ENCODE measurements at regions not wholly inside any gene's neighbourhood (a gene's known extent, or its start where the extent isn't known, plus 50 kb on each side); places are given as distances from the start of the nearest gene placed in this dataset.
"Not testable (repeated sequence)": the region's sequence is repeated elsewhere in the genome, so short reads cannot be mapped to it uniquely, and the experiment has no call there.

DNA sequence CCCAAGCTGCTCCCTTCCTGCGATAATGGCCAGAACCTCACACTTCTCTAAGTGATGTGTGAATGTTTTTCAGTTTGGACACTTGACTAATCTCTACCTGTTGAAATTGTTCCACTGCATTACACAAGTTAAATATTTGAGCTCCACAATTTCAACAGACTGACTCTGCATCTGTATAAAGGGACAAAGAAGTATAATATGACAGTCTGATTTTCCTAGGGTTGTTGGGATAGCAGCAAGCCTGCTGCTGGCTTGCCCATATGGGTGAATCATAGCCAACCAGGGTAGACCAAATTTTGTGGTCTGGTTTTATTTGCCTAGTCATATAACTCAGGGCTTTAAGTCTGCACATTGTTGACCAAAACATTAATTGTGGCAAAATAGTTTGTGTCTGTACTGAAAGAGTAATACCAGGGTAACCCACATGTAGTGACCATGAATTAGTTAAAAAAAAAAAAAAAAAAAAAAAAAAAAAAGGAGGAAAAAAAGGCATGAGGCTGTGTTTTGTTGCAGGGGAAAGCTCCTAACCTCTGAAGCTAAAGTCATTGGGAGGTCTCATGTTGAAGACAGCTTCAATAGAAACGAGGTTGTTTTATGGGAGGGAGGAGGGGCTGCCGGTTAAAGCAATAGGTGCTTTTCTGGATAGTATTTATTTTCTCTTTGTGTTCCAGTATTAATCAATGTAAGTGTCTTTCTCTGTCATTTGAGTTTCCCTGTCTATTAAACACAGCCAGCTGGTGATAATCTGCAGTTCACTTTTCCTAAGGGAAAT lies 534.2 kb downstream of the RAB28 start:
- intact Hi-C loops (cut with micrococcal nuclease) = no loop called here

DNA sequence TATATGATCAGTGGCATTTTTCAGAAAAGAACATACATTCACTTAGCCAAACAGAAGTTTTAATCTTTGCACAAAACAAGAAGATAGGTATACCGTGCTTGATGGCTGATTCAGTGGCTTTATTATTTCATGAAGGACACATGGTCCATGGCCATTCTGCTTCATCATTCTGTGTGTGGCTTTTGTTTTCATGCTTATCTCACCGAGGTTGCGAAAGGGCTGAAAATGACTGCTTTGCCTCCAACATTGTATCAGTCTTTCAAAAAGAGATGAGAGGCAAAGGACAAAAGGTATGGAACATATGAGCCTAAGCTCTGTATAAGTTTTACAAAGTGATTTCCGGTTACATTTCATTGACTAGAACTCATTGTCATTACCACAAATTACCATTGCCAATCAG lies 541.1 kb downstream of the RAB28 start:
- intact Hi-C loops (cut with micrococcal nuclease) = no loop called here

DNA sequence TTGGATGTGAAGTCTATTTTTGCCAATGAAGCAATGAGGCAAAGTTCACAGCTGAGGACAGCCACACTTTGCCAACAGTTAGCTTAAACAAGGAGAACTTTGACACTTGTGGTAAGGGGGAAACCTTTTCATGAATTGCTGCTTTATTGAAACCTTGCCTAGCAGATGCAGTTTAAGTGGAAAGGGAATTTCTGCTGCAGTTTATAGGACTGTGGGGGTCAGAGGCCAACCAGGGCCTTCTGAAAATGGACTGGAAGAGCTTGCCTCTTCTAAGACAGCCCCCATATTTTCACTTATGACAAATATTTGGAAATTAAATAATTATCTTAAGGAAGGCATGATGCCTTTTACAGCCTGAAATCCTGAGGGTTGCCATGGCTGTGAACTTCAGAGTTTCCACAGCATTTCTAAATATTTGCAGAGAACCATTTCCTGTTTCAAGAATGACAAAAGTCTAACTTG lies 550.3 kb downstream of the RAB28 start:
- intact Hi-C loops (cut with micrococcal nuclease) = no loop called here

DNA sequence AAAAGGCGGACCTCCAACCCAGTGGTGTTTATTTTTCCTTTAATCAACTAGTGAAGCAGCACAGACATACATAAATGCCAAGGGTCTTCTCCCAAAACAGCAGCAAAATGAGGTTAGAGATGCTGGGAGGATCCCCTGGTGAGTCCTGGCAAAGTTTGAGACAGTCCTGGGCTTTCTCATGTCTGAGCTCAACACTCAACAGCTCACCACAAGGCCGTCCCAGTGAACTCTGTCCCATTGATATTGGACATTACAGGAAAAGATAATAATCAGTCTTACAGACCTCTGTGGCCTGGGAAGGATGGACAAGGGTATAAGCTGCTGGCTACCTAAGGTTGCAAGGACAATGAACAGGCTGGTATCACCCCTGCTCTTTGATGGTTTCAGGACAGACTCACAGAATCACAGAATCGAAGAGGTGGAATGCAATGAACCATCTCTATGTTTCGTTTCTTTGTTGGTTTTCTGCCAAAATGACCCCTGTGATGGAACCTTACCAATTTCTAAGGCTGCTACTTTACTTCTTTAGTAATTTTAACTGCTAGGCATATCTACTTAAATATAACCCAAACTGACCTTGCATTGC lies 551.8 kb downstream of the RAB28 start:
- intact Hi-C loops (cut with micrococcal nuclease) = no loop called here

DNA sequence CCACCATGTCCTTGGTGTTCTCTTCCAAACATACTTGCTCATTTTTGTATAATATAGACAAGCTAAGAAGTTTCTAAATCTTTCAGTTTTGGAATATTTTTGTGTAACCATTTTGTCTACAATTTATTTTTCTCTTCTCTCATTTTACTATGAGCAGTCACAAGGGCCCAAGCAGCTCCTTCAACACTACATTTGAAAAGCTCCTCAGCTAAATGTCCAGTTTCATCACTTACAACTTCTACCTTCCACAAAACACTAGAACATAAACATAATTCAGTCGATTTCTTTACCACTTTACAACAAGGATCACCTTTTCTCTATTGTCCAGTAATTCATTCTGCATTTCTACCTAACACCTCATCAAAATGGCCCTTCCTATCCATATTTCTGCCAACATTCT lies 554.4 kb downstream of the RAB28 start:
- intact Hi-C loops (cut with micrococcal nuclease) = no loop called here

DNA sequence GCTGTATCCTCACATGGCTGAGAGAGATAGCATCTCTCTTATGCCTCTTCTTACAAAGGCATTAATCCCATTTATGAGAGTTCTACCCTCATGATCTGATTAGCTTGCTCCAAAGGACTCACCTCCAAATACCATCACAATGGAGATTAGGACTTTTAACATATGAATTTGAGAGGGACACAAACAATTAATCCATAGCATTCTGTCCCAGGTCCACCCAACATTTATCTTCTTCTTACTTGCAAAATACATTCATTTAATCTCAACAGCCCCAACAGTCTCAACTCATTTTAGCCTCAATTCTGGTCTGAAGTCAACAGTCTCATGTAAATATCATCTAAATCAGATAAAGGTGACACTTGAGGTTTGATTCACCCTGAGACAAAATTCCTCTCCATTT lies 555.4 kb downstream of the RAB28 start:
- intact Hi-C loops (cut with micrococcal nuclease) = no loop called here

DNA sequence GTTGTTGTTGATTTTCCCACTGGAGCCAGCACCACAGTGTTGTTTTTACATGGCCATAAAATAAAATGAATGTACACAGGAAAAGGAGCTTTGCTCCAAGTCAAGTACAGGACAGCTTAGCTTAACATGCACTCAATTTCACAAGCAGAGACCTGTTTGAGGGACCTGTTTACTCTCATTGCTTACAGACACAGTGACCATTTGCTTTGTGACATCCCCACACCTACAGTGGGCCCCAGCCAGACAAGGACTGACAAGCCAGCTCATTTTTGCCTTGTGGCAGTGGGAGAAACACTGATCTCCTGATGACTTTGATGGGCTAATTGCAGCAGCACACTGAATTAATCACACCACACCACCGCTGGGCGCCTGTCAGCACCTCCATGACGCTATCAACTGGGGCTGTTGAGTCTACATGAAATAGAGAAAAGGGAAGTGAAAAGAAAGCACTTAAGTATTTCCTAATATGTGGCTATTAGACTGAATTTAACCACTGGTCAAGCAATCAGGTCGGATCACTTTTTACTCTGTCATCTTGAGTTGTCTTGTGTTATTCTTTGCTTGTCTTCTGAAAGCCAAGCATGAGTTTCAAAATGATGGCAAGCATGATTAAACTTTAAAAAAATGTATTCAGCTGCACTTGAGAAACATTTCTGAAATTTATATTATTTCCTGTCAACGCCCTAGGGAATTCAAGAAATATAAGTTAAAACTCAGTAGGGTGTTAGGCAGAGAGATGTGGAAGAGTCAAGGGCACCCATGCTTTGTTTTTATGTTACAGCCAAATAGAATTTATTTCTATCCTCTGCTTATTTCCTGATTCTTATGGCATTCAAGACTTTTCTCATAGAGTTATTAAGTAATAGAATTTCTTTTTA lies 557.7 kb downstream of the RAB28 start:
- intact Hi-C loops (cut with micrococcal nuclease) = no loop called here

DNA sequence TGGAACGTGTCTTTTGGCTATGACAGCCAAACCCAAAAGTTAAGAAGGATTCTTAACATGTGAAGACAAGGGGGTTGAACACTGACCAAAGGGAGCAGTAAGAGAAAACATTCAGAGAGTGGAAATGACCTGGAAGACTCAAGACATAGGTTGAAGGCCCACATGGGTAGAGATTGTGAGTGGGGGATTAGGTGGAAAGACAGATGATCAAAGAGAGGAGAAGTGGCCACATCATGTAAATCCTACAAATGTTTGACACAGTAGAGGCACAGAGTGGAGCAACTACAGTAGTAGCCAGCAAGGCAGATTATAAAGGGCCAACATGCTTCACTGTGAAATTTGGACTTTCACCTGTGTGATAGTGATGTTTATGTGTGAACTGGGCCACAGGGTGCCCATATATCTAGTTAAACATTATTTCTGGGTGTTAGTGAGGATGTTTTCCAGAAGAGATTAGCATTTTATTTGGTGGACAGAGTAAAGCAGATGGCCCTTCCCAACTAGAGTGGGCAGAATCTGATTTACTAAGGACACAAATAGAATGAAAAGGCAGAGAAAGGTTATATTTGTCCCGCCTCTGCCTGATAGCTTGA lies 559.3 kb downstream of the RAB28 start:
- intact Hi-C loops (cut with micrococcal nuclease) = no loop called here

DNA sequence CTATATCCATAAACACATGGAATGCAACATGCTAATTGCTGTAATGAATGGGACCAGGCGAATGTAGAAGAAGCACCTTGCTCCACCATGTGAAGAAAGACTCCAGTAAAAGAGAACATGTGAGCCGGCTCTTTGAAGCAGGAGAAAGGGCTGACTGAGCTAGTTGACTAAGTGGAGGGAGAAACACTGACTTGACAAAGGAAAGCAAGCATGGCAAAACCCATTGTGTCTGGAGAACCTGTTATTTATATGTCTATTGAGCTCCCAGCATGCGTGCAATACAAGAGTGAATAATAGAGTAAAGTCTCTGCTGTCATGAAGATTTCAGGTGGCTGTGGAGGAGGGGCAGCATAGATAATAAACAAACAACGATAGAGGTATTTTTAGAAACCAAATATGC lies 559.9 kb downstream of the RAB28 start:
- intact Hi-C loops (cut with micrococcal nuclease) = no loop called here

DNA sequence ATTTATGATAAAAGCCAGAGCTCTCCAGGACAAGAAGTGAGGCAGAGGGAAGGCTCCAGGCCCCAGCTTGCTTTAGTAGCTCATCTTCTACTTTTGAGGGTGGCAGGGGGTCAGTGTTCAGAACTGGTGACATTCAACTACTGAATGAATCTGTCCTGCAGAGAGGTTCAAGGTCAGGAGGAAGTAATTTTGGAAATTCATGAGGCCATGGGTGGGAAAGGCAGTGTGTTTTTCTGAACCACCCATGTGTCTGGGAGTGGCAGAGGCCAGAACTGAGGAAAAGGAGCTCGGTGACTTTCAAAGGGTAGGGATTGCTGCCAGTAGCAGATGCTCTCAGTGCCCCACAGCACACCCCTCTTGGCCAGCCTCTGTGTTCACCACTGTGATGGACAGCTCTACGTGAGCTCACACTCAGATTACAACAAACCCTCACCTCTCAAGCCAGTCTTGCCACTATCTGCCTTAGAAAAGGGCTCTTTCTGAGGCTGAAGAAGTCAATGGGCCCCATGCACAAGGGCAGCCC lies 571.2 kb downstream of the RAB28 start:
- intact Hi-C loops (cut with micrococcal nuclease) = no loop called here

DNA sequence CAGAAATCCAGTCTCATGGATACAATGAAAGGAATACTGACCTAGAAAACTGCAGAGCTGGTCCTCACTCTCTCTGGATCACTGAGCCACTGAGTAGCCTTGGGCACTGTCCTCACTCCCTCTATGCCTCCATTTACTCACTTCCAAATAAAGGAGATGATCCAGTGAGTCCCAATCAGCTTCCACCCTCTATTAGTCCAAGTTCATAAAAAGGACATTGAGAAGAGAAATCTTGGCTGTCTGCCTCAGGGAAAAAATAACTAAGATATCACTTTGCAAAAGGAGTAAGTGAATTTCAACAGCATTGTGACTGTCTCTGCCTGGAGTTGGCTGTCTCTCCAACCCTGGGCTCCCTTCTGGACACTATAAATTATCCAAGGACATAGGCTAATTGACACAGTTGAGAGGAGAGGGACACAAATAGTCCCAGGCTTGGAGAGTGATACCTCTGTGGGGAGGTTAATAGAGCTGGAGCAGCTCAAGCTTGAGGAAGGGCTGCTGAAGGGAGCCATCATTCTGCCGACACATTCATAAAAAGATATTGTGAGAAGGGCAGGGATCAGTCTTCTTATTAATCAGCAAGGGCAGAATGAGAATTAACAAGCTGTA lies 572.3 kb downstream of the RAB28 start:
- intact Hi-C loops (cut with micrococcal nuclease) = no loop called here

DNA sequence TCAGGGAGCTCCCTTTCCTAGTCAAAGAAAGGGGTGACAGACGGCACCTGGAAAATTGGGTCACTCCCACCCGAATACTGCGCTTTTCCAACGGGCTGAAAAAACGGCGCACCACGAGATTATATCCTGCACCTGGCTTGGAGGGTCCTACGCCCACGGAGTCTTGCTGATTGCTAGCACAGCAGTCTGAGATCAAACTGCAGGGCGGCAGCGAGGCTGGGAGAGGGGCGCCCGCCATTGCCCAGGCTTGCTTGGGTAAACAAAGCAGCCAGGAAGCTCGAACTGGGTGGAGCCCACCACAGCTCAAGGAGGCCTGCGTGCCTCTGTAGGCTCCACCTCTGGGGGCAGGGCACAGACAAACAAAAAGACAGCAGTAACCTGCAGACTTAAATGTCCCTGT lies 580.5 kb downstream of the RAB28 start:
- intact Hi-C loops (cut with micrococcal nuclease) = not testable (repeated sequence)

DNA sequence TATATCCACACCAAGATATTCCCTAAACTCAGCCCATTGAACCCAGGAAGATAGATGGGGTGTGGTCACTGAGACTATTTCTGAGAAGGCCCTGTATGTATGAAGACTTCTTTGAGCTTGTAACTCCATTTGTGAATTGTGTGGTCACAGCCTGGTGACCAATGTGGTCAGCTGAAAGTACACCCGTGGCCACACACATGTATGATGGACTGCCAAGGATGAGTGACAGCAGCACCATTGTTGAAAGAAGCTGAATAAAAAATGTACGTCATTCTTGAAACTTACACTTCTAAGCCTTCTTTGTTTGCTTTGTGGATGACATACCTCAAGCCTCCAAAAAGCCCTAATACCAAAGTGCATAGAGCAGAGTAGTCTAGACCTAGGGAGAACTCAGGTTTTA lies 581.4 kb downstream of the RAB28 start:
- intact Hi-C loops (cut with micrococcal nuclease) = no loop called here

DNA sequence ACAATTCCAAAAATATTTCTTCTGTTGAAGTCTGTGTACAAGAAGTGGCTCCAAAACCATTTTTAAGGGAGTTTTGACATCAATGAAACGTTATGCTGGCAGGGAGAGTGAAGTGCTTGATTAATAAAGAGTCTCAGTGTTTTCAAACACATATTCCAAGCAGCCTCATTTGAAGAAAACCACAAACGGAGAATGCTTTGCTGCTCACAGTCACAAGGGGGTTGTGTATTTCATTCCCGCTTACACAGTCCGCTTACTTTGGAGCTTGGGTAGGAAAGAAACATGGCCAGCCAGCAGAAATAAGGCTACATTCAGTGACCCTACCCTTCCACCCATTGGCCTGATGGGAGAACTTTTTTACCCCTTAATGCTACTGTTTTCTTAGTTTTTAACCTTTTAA lies 586.2 kb downstream of the RAB28 start:
- intact Hi-C loops (cut with micrococcal nuclease) = no loop called here

DNA sequence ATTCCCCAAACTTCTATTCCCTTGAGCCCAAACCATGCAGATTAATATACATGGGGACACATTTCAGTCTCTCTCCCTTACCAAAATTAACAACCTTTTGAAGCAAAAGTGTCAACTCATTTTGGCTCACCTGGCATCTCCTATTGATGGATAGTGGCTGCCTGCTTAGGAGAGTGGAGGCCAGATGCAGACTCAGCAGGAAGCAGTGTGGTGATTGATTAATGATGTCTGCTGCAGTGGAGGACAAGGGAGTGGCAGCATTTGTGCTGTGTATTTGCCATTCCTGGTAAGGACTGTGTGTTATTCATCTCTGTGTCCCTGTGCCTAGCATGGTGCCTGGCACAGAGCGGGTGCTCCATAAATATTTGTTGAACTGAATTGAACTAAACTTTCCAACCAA lies 590.1 kb downstream of the RAB28 start:
- intact Hi-C loops (cut with micrococcal nuclease) = no loop called here

DNA sequence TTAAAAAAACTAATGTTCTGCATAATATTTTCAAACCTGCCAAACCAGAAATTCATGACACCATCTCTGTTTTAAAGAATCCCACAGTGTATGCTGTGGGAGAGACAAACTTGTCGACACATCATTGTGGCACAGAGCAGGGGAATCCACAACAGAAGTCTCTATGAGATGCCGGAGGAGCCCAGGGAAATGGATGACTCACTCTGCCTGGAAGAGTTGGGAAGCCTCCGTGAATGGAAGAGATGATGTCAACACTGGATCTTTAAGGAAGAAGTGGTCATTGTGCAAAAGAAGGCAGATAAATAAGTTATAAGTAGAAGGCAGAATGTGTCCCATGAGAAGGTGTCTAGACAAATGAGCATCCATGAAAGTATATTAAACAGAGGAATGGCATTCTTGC lies 595.1 kb downstream of the RAB28 start:
- intact Hi-C loops (cut with micrococcal nuclease) = no loop called here

DNA sequence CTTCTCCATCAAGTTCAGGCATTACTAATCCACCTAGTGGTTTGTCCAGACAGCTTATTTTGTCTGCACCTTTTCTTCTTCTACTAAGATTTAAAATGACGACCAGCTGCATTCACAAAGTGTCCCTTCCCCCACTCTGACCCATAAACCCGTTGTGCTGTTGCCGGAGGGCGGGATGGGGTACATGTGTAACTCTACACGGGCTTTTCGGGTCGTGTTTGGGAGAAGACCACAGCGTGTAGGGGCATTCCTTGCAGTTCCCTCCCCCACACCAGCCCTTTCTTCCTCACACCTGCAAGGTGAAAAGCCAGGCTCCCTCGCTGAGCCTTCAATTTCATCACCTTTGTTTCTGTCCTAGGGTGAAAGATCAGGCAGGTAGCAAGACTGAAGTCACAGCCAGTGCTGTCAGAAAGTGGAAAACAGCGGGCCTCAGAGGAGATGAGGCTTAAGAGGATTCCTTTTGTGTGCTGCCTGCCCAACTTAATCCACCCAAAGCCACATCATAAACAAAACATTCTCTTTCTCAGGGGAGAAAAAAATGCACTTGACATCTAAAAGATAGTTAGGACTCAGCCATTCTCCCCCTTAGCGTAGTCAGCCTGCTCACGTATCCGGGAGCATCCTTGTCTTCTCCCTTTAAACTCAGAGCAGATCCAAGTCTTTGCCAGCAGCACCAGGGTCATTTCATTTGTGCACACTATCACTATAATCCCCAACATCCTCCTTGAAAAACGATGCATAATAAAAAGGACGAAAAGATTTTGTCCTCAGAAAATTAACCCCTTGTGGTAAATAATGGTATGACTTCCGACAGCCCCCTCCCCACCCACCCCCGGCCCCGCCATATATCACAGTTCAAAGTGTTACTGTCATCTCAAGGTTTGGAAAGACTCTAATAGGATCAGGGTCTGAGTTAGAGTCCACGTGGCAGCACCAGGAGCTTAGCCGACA lies 599.0 kb downstream of the RAB28 start:
- intact Hi-C loops (cut with micrococcal nuclease) = no loop called here

DNA sequence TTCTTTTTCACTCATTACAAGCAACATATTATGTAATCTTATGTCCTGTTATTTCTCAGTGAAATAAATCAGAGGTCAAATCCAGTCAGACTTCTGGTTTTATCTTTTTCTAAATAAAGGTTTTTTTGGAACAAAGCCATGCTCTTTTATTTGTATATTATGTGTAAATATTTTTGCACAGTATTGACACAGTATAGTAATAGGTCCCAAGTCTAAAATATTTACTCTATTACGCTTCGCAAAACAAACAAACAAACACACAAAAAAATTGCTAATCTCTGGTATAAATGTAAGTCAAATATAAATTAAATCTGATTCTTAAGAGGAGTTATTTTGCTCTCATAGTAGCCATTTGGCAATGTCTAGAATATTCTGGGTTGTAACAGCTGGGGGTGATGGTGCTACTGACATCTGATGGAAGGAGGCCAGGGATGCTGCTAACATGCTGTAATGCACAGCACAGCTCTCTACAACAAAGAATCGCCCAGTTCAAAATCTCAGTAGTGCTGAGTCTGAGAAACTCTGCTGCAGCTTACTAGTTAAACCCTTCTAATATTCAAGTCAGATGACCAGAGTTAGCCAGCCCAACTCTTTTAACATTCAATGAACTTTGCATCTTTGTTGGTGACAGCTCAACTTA lies 602.1 kb downstream of the RAB28 start:
- intact Hi-C loops (cut with micrococcal nuclease) = no loop called here

DNA sequence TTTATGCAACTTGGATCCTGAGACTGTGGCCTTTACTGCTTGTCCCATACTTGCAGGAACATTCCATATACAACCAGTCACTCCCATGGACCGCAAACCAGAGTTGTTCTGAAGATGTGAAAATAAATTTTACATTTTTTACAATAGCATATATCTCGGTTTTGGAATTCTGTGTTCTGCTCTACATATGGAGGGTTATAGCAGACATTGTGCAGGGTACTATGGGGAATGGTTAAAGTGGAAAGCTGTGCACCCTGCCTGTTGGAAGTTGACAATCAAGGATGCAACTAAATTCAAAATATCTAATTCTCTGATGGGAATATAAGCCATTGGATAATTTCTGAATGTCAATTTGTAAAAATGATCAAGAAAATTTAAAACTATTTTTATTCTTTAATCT lies 603.3 kb downstream of the RAB28 start:
- intact Hi-C loops (cut with micrococcal nuclease) = no loop called here

DNA sequence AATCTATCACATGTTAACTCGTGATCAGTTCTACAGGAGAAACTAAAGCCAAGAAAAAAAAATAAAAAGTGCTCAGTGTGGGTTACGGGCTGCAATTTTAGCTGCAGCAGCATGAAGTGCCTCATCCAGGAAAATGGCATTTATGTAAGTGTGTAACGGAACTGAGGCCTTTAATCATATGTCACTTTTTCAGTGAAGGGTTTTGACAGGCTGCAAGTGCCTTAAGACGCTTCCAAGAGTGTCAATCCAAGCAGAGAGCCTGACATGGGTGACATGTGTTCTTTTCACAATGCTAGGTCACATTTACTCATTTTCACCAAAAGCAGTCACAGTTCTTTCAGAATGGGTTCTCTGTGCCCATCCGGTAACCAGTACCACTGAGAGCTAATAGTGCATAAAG lies 604.6 kb downstream of the RAB28 start:
- intact Hi-C loops (cut with micrococcal nuclease) = no loop called here
